HepG2 (cell line): ENCODE measurements at regions not wholly inside any gene's neighbourhood (a gene's known extent, or its start where the extent isn't known, plus 50 kb on each side); places are given as distances from the start of the nearest gene placed in this dataset.

Experiments used
- BCL6 ChIP-seq: IDR thresholded peaks from 2 replicates; pipeline ENCODE4 v1.6.1; 2016; ENCODE audit warnings: missing genetic modification reagents, missing compliant biosample characterization
- PHF21A ChIP-seq: sonication (generic); formaldehyde crosslinking; IDR thresholded peaks from 2 replicates; pipeline ENCODE4 v1.5.0; 2020; ENCODE audit warnings: mild to moderate bottlenecking, missing genetic modification reagents
- PTBP1 ChIP-seq: fragments of 200-400 bp; formaldehyde crosslinking; IDR thresholded peaks from 2 replicates; pipeline ENCODE4 v1.6.1; 2018; ENCODE audit warnings: low read length, low read depth; ENCODE audit not compliant: poor library complexity, severe bottlenecking
- TAF1 ChIP-seq: sonication (generic); formaldehyde crosslinking; IDR thresholded peaks from 2 replicates; pipeline ENCODE4 v1.4.0; 2020; ENCODE audit warnings: missing genetic modification reagents
- TCF7 ChIP-seq: sonication (generic); IDR thresholded peaks from 2 replicates; pipeline ENCODE4 v1.6.1; 2016; ENCODE audit warnings: antibody characterized with exemption, low read depth
- WIZ ChIP-seq: sonication (generic); formaldehyde crosslinking; IDR thresholded peaks from 2 replicates; pipeline ENCODE4 v1.5.1; 2020; ENCODE audit warnings: mild to moderate bottlenecking, missing genetic modification reagents
- ZNF768 ChIP-seq: sonication (generic); formaldehyde crosslinking; IDR thresholded peaks from 2 replicates; pipeline ENCODE4 v1.4.0; 2020; ENCODE audit warnings: missing genetic modification reagents
- TF ChIP-seq, protein P1 (sequence below): sonication (generic); formaldehyde crosslinking; IDR thresholded peaks from 2 replicates; pipeline ENCODE4 v1.4.0; 2020; ENCODE audit warnings: missing genetic modification reagents, mild to moderate bottlenecking, borderline replicate concordance
- TF ChIP-seq, protein P2 (sequence below): sonication (generic); formaldehyde crosslinking; IDR thresholded peaks from 2 replicates; pipeline ENCODE4 v1.4.0; 2020; ENCODE audit warnings: mild to moderate bottlenecking, missing genetic modification reagents
- TF ChIP-seq, protein P3 (sequence below): IDR thresholded peaks from 2 replicates; pipeline ENCODE4 v1.6.1; 2016; ENCODE audit warnings: missing compliant biosample characterization, missing genetic modification reagents, borderline replicate concordance
- TF ChIP-seq, protein P4 (sequence below), 2 experiments: sonication (generic) in 1 of 2; formaldehyde crosslinking in 1 of 2; IDR thresholded peaks; 2 replicates each; pipeline versions ENCODE4 v1.5.1 to v1.6.1; 2011 to 2020; ENCODE audit warnings: borderline replicate concordance in 1 of 2, low read depth in 1 of 2, low read length in 1 of 2, mild to moderate bottlenecking in 1 of 2, missing genetic modification reagents in 1 of 2, moderate library complexity in 1 of 2

DNA sequence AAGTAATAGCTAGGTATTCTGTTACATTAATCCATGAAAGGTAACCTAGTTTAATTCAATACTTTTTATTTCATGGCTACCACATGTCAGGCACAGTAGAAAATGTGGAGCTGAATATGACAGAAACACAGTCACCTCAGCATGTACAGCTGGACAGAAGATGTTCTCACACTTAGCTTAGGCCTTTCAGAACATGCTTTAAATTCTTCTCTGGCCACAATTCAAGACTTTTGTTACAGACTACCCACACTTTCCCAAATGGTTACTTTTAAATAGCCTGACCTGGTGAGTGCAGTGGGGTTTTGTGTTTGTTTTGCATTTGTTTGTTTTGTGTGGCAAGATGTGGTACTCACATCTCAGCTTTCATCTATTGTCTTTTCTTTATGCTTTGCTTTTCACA is 1079.5 kb downstream of the IGSF11 start:
- TF ChIP-seq, protein P1, sequence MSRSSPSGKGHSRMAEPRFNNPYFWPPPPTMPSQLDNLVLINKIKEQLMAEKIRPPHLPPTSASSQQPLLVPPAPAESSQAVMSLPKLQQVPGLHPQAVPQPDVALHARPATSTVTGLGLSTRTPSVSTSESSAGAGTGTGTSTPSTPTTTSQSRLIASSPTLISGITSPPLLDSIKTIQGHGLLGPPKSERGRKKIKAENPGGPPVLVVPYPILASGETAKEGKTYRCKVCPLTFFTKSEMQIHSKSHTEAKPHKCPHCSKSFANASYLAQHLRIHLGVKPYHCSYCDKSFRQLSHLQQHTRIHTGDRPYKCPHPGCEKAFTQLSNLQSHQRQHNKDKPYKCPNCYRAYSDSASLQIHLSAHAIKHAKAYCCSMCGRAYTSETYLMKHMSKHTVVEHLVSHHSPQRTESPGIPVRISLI (CRISPR knock-in tag), result no peak
- TF ChIP-seq ZNF768 (no peak), BCL6 (CRISPR knock-in tag) (no peak), PHF21A (CRISPR knock-in tag) (no peak), PTBP1 (no peak), WIZ (CRISPR knock-in tag) (no peak), TAF1 (no peak), TCF7 (no peak)
- TF ChIP-seq, protein P2, sequence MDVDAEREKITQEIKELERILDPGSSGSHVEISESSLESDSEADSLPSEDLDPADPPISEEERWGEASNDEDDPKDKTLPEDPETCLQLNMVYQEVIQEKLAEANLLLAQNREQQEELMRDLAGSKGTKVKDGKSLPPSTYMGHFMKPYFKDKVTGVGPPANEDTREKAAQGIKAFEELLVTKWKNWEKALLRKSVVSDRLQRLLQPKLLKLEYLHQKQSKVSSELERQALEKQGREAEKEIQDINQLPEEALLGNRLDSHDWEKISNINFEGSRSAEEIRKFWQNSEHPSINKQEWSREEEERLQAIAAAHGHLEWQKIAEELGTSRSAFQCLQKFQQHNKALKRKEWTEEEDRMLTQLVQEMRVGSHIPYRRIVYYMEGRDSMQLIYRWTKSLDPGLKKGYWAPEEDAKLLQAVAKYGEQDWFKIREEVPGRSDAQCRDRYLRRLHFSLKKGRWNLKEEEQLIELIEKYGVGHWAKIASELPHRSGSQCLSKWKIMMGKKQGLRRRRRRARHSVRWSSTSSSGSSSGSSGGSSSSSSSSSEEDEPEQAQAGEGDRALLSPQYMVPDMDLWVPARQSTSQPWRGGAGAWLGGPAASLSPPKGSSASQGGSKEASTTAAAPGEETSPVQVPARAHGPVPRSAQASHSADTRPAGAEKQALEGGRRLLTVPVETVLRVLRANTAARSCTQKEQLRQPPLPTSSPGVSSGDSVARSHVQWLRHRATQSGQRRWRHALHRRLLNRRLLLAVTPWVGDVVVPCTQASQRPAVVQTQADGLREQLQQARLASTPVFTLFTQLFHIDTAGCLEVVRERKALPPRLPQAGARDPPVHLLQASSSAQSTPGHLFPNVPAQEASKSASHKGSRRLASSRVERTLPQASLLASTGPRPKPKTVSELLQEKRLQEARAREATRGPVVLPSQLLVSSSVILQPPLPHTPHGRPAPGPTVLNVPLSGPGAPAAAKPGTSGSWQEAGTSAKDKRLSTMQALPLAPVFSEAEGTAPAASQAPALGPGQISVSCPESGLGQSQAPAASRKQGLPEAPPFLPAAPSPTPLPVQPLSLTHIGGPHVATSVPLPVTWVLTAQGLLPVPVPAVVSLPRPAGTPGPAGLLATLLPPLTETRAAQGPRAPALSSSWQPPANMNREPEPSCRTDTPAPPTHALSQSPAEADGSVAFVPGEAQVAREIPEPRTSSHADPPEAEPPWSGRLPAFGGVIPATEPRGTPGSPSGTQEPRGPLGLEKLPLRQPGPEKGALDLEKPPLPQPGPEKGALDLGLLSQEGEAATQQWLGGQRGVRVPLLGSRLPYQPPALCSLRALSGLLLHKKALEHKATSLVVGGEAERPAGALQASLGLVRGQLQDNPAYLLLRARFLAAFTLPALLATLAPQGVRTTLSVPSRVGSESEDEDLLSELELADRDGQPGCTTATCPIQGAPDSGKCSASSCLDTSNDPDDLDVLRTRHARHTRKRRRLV (CRISPR knock-in tag), result no peak
- TF ChIP-seq, protein P3, sequence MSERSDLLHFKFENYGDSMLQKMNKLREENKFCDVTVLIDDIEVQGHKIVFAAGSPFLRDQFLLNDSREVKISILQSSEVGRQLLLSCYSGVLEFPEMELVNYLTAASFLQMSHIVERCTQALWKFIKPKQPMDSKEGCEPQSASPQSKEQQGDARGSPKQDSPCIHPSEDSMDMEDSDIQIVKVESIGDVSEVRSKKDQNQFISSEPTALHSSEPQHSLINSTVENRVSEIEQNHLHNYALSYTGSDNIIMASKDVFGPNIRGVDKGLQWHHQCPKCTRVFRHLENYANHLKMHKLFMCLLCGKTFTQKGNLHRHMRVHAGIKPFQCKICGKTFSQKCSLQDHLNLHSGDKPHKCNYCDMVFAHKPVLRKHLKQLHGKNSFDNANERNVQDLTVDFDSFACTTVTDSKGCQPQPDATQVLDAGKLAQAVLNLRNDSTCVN (CRISPR knock-in tag), result no peak
- TF ChIP-seq, protein P4, sequence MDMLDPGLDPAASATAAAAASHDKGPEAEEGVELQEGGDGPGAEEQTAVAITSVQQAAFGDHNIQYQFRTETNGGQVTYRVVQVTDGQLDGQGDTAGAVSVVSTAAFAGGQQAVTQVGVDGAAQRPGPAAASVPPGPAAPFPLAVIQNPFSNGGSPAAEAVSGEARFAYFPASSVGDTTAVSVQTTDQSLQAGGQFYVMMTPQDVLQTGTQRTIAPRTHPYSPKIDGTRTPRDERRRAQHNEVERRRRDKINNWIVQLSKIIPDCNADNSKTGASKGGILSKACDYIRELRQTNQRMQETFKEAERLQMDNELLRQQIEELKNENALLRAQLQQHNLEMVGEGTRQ (IDR thresholded peaks at IDR 0.05; ENCODE audit: low read depth, low read length), result no peak
- TF ChIP-seq, protein P4 (CRISPR knock-in tag; IDR thresholded peaks at IDR 0.05; ENCODE audit: borderline replicate concordance), result no peak
